ENCODE measurements at regions not wholly inside any gene's neighbourhood (a gene's known extent, or its start where the extent isn't known, plus 50 kb on each side); places are given as distances from the start of the nearest gene placed in this dataset.

DNA sequence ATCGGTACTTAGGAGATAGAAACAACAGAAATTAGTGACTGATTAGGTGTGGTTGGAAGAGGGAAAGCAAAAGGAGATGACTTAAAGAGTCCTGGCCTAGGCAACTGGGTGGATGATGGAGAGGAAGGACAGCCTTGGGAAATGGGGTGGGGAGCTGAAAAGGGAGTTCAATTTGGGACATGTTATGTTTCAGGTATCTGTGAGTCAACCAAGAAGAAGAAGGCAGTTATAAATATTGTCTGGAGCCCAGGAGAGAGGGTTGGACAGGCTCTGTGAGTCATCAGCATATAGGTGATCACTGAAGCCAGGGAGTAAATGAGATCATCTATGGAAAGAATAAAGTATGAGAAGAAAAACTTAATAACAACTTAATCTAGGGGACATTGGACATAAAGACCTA lies 357.7 kb downstream of the NPR3 start:
- TF ChIP-seq POLR2AphosphoS5 (IDR thresholded peaks at IDR 0.05) = no peak
- TF ChIP-seq POLR2A (IDR thresholded peaks at IDR 0.05; ENCODE audit: low read depth) = no peak
- TF ChIP-seq, protein P1, sequence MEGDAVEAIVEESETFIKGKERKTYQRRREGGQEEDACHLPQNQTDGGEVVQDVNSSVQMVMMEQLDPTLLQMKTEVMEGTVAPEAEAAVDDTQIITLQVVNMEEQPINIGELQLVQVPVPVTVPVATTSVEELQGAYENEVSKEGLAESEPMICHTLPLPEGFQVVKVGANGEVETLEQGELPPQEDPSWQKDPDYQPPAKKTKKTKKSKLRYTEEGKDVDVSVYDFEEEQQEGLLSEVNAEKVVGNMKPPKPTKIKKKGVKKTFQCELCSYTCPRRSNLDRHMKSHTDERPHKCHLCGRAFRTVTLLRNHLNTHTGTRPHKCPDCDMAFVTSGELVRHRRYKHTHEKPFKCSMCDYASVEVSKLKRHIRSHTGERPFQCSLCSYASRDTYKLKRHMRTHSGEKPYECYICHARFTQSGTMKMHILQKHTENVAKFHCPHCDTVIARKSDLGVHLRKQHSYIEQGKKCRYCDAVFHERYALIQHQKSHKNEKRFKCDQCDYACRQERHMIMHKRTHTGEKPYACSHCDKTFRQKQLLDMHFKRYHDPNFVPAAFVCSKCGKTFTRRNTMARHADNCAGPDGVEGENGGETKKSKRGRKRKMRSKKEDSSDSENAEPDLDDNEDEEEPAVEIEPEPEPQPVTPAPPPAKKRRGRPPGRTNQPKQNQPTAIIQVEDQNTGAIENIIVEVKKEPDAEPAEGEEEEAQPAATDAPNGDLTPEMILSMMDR (IDR thresholded peaks at IDR 0.05) = no peak
- no peak for TF ChIP-seq EP300 (IDR thresholded peaks at IDR 0.05)

Data from esophagus muscularis mucosa (tissue), 4 donors.